Fibroblast of gingiva (primary cell): ENCODE measurements at regions not wholly inside any gene's neighbourhood (a gene's known extent, or its start where the extent isn't known, plus 50 kb on each side); places are given as distances from the start of the nearest gene placed in this dataset.

Experiments used
- DNase-seq: peaks from one replicate; pipeline ENCODE4 v3.0.0-alpha.2; 2011; ENCODE audit warnings: low read depth

- DNase-seq = no peak
Measured at GRCh38 chr7:46989247-46989646, 592.7 kb downstream of the TNS3 start.

- no peak for DNase-seq
Measured at GRCh38 chr7:46982928-46983327, 599.0 kb downstream of the TNS3 start.

- DNase-seq = no peak
Measured at GRCh38 chr7:46979439-46979838, 602.5 kb downstream of the TNS3 start.

GRCh38 chr7:46975493-46975892, 606.4 kb downstream of the TNS3 start:
- no peak for DNase-seq

GRCh38 chr7:46972205-46972604, 609.7 kb downstream of the TNS3 start:
- DNase-seq = peak; percentile 63

DNA sequence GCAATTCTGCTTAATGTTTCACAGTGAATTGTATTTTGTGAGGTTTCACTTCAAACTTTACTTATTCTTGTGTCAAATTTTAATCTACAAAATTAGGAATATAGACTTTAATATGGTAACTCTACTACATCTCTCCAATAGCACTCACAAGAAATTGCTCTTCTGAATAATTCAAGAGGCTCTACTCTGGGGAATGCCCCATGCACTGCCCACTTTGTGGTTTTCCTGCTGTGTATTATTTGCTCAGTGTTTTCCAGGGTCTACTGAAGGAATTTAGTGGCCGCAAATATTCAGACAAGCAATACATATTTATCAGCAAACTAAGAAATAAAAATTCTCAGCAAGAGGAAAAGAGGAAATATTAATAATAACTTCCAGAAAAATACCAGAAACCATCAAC, 611.4 kb downstream of the TNS3 start:
- no peak for DNase-seq

DNA sequence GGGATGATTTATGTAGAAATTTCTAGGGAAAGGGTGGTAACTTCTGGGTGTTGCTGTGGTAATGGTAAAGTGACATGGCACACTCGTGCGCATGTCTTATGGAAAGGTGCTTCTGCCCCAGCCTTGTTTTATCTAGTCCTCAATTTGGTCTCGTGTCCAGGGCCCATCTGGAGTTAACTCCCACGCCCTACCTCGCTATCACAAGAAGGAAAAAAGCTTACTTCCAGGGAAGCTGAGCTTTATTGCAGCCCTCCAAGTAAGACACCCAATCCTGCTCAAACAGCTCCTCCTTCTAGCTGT, 611.8 kb downstream of the TNS3 start:
- no peak for DNase-seq

GRCh38 chr7:46969303-46970130, 612.4 kb downstream of the TNS3 start:
- DNase-seq = peak; percentile 62

GRCh38 chr7:46968003-46968402, 613.9 kb downstream of the TNS3 start:
- DNase-seq = peak; percentile 68

DNA sequence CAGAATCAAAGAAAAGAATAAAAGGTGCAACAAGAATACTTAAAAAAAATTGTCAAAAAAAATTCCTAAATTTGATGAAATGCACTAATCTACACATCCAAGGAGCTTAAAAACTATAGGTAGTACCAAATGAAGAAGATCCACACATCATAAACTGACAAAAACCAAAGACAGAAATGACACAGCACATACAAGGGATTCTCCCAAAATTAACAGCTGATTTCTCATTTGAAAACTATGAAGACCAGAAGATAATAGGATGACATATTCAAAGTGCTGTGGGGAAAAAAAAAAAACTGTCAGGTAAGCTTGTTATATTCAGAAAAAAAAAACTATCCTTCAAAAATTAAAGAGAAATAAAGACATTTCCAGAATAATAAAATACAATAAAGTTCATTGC, 618.2 kb downstream of the TNS3 start:
- DNase-seq = no peak

DNA sequence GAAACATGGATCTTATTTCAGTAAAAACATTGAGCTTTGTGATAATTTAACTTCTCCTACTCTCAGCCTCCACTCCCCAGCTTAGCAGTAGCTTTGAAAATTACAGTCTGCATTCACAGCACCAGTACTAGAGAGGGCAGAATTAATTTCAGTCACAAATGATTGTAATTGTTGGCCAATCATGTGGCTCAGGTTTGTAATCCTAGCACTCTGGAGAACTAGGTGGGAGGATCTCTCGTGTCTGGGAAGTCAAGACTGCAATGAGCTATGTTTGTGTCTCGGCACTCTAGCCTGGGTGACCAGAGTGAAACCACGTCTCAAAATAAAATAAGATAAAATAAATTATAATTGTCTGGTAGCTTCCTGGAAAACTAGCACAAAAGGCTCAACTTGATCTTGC, 620.9 kb downstream of the TNS3 start:
- no peak for DNase-seq

GRCh38 chr7:46957195-46957594, 624.7 kb downstream of the TNS3 start:
- DNase-seq = no peak

DNA sequence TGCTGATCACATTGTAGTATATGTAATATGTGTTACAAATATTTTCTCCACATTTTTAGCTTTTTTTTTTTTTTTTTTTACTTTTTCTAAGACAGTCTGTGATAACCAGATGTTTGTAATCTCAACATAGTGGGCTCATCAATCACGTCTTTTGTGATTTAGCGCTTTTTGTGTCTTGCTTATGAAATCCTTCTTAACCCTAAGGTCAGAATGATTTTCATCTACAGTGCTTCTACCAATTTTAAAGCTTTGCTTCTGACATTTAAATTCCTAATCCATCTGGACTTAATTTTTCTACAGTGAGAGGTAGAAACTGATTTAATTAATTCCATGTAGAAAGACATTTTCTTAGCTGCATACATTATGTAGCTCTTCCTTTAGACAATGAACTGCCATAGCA, 626.4 kb downstream of the TNS3 start:
- no peak for DNase-seq

GRCh38 chr7:46954181-46954580, 627.7 kb downstream of the TNS3 start:
- DNase-seq = no peak

DNA sequence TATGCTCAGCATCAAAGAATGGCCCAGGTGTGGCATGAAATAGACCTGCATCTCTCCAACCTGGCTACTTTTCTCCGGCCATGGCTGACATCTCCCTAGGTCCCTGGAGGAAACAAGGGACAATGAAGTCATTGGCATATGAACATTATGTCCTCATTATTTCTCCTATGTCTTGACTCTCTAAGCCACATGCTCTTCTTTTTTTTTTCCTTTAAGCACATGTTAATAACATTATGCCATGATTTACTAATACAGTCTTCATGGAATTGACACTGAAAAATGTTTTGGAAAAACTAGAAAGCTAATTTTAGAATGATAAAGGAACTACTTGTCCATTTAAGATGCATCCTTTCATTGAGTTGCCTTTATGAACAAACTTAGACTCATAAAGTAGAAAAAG, 628.9 kb downstream of the TNS3 start:
- no peak for DNase-seq

GRCh38 chr7:46949270-46949931, 632.5 kb downstream of the TNS3 start:
- DNase-seq = no peak

DNA sequence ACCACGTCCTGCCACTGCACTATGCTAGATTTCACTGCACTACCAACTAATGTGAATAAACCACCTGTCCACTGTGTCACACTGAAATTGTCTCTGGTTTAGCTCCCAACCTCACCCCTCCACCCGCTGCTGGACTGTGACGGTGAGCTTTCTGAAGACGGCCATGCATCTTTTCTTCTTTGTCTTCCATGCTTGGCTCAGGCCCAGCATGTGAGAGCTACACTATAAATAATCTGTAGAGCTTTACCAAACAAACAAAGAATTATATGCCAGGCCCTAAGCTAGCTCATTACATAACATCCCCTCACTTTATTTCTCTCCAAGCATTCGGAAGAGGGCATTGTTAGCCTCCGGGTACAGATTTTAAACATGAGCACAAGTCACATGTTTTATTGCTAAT, 633.2 kb downstream of the TNS3 start:
- DNase-seq = no peak

- DNase-seq = peak; percentile 31
Measured at GRCh38 chr7:46945328-46945727, 636.6 kb downstream of the TNS3 start.

- DNase-seq = no peak
Measured at GRCh38 chr7:46943996-46944395, 637.9 kb downstream of the TNS3 start.

- DNase-seq = no peak
Measured at GRCh38 chr7:46942574-46942973, 639.3 kb downstream of the TNS3 start.

- no peak for DNase-seq
Measured at GRCh38 chr7:46940178-46940577, 641.7 kb downstream of the TNS3 start.

DNA sequence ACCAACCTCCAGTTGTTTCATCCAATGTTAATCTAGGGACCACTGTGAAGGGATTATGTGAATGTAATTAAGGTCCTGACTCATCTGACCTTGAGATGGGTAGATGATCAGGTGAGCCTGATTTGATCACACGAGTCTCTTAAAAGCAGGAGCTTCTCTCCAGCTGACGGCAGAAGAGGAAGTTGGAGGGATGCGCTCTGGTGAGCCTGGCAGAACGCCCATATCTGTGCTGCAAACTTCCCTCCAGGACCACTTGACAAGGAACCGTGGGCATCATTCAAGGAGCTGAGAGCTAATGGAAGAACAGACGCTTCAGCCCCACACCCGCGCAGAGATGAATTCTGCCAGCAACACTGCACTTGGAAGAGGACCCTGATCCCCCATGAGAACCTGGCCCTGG, 642.4 kb downstream of the TNS3 start:
- no peak for DNase-seq

DNA sequence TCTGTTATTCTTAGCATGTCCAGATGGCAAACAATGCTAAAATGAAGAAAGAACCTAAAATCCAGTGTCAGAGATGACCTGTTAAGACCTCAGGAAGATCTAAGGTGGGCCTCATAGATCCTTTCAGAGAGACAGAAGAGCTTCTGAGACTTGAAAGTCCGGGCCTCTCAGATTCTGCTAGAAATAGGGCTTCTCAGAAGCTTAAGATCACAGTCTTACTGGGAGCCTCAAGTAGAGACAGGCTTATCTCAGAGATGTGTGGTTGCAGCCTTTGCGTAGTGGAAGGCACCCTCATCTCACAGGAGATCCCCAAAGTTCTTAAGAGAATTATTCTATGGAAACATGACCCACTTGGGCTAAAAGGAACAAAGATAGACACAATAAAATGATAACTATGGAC, 642.8 kb downstream of the TNS3 start:
- no peak for DNase-seq

DNA sequence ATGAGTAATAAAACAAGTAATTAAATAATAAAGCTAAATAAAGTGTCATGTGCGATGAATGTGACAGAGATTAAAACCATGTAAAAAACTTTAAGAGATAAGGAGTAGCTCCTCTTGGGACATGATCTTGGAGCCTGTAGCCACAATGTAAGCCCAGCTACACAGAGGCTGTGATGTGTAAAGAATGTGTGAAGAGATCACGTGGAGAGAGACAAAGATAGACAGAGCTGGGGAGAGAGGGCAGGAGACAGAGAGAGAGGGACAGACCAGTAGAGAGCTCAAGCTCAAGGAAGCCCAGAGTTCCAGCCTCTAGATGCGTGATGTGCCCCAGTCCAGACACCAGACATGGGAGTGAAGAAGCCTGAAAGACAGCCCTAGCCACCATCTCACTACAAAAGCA, 644.1 kb downstream of the TNS3 start:
- DNase-seq = no peak
